GM23338 (cell line): ENCODE measurements at regions not wholly inside any gene's neighbourhood (a gene's known extent, or its start where the extent isn't known, plus 50 kb on each side); places are given as distances from the start of the nearest gene placed in this dataset.

Source experiments
- ATAC-seq: fragments of 200-7000 bp; cut with Tn5 transposase; 3 replicates; pipeline ENCODE4 v1.9.1; 2020
- DNase-seq: peaks from one replicate; pipeline ENCODE4 v3.0.0-alpha.2; 2015; ENCODE audit warnings: low spot score
- H2AFZ ChIP-seq: fragments of 200-600 bp; sonication (generic); 2 replicates; pipeline ENCODE4 v1.8.0; 2016; ENCODE audit warnings: antibody characterized with exemption, mild to moderate bottlenecking, moderate library complexity
- H3F3A ChIP-seq: fragments of 200-600 bp; sonication (generic); replicated peaks from 2 replicates; pipeline ENCODE4 v1.8.0; 2017; ENCODE audit warnings: antibody characterized with exemption, mixed run types, low read depth
- H3K27ac ChIP-seq: fragments of 200-600 bp; sonication (generic); 2 replicates; pipeline ENCODE4 v1.6.1; 2016; ENCODE audit warnings: low read depth
- H3K27me3 ChIP-seq: fragments of 200-600 bp; sonication (generic); 2 replicates; pipeline ENCODE4 v1.8.0; 2016; ENCODE audit warnings: mild to moderate bottlenecking, mixed run types, moderate library complexity; ENCODE audit not compliant: insufficient read depth
- H3K36me3 ChIP-seq: fragments of 200-600 bp; sonication (generic); 2 replicates; pipeline ENCODE4 v1.8.0; 2016; ENCODE audit warnings: mild to moderate bottlenecking; ENCODE audit not compliant: insufficient read depth
- H3K4me1 ChIP-seq: fragments of 200-600 bp; sonication (generic); 2 replicates; pipeline ENCODE4 v1.8.0; 2016; ENCODE audit warnings: mild to moderate bottlenecking, moderate library complexity; ENCODE audit not compliant: insufficient read depth
- H3K4me2 ChIP-seq: fragments of 200-600 bp; sonication (generic); 2 replicates; pipeline ENCODE4 v1.7.1; 2017; ENCODE audit warnings: mixed run types
- H3K4me3 ChIP-seq: fragments of 200-600 bp; sonication (generic); 2 replicates; pipeline ENCODE4 v1.6.1; 2016; ENCODE audit warnings: mixed run types
- H3K79me2 ChIP-seq: fragments of 200-600 bp; sonication (generic); replicated peaks from 2 replicates; pipeline ENCODE4 v1.8.0; 2017; ENCODE audit warnings: mild to moderate bottlenecking; ENCODE audit not compliant: insufficient read depth
- H3K9me2 ChIP-seq: fragments of 200-600 bp; sonication (generic); 2 replicates; pipeline ENCODE4 v1.8.0; 2017; ENCODE audit not compliant: insufficient read depth
- H4K20me1 ChIP-seq: fragments of 200-600 bp; sonication (generic); replicated peaks from 2 replicates; pipeline ENCODE4 v1.8.0; 2017; ENCODE audit warnings: mild to moderate bottlenecking; ENCODE audit not compliant: insufficient read depth
- H3K27ac Mint-ChIP-seq: 2 replicates; pipeline ENCODE4 v1.8.0; 2020; ENCODE audit warnings: inconsistent platforms, mild to moderate bottlenecking, moderate library complexity, mixed read lengths
- H3K27me3 Mint-ChIP-seq: 3 replicates; pipeline ENCODE4 v1.8.0; 2022; ENCODE audit warnings: low read depth, mild to moderate bottlenecking, moderate library complexity, mixed read lengths, inconsistent platforms; ENCODE audit not compliant: insufficient read depth, poor library complexity
- H3K36me3 Mint-ChIP-seq: 3 replicates; pipeline ENCODE4 v1.8.0; 2021; ENCODE audit warnings: low read depth, mild to moderate bottlenecking, inconsistent platforms, moderate library complexity, mixed read lengths
- H3K4me1 Mint-ChIP-seq: 3 replicates; pipeline ENCODE4 v1.8.0; 2020; ENCODE audit warnings: mild to moderate bottlenecking, inconsistent platforms, mixed read lengths
- H3K4me3 Mint-ChIP-seq: 3 replicates; pipeline ENCODE4 v1.8.0; 2021; ENCODE audit warnings: moderate library complexity, mild to moderate bottlenecking, inconsistent platforms, mixed read lengths
- H3K9me3 Mint-ChIP-seq: 3 replicates; pipeline ENCODE4 v1.8.0; 2020; ENCODE audit warnings: moderate library complexity, mild to moderate bottlenecking, inconsistent platforms, mixed read lengths
- CREB1 ChIP-seq: fragments of 250-450 bp; sonication (Bioruptor Pico); IDR thresholded peaks from 2 replicates; pipeline ENCODE4 v1.5.0; 2020; ENCODE audit warnings: low read depth, mild to moderate bottlenecking, moderate library complexity
- EZH2phosphoT487 ChIP-seq: fragments of 200-600 bp; sonication (generic); IDR thresholded peaks from one replicate; pipeline ENCODE4 v1.8.1; 2018; ENCODE audit warnings: antibody characterized with exemption; ENCODE audit not compliant: unreplicated experiment
- JUNB ChIP-seq: IDR thresholded peaks from one replicate; pipeline ENCODE4 v1.6.1; 2016; ENCODE audit warnings: antibody characterized with exemption; ENCODE audit not compliant: unreplicated experiment
- REST ChIP-seq: IDR thresholded peaks from one replicate; pipeline ENCODE4 v1.6.1; 2018; ENCODE audit warnings: antibody characterized with exemption; ENCODE audit not compliant: unreplicated experiment
- ZNF114 ChIP-seq: fragments of 250-450 bp; sonication (Bioruptor Pico); IDR thresholded peaks from 2 replicates; pipeline ENCODE4 v1.5.0; 2020; ENCODE audit warnings: mild to moderate bottlenecking, moderate library complexity
- ZNF331 ChIP-seq: fragments of 250-450 bp; sonication (Bioruptor Pico); IDR thresholded peaks from 2 replicates; pipeline ENCODE4 v1.5.0; 2020; ENCODE audit warnings: low read depth, mild to moderate bottlenecking, moderate library complexity
- TF ChIP-seq, protein P1 (sequence below): fragments of 250-450 bp; sonication (Bioruptor Pico); IDR thresholded peaks from 2 replicates; pipeline ENCODE4 v1.5.0; 2020; ENCODE audit warnings: mild to moderate bottlenecking, moderate library complexity

DNA sequence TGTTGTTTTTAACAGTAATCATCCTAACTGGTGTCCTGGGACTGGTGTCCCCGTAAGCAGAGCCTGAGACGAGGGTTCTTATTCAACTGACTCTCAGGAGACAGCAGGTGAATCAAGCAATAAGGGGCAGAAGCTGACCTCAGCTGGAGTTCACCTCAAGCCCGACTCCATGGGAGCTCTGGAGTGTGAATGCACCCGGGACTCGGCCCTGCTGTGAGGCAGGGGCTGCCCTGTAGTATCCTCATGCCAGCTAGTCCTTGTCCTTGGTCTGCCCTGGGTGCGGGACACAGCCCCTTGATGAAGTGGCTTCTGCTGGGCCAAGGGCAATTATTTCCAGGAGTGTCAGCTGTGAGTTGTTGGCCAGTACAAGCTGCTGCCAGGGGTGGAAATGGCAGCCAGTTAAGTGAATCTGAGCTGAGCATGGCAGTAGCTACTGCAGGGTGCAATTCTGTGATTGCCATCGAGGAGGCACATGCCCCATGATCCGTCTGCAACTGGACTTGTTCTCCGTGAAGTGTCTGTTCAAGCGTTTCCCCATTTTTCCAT lies 54.9 kb upstream of the OTOS start:
- TF ChIP-seq JUNB (no peak), REST (no peak), CREB1 (CRISPR knock-in tag) (no peak), EZH2phosphoT487 (no peak)
- Histone ChIP-seq H3K9me2 (no peaks in the 10 kb centered on the region), H3K27me3 (no peaks in the 10 kb centered on the region), H3K4me2 (no peak overlapping the region), H3F3A (no peaks in the 10 kb centered on the region), H3K4me3 (no peak overlapping the region), H3K36me3 (no peaks in the 10 kb centered on the region), H3K27ac (no peak overlapping the region), H3K4me1 (no peaks in the 10 kb centered on the region), H4K20me1 (no peaks in the 10 kb centered on the region), H3K79me2 (no peaks in the 10 kb centered on the region), H2AFZ (no peak overlapping the region)
- Mint-ChIP-seq H3K4me3 (no peak overlapping the region), H3K27ac (no peak overlapping the region), H3K9me3 (peaks cover 4% of the 10 kb centered on the region), H3K4me1 (peaks cover 10% of the 10 kb centered on the region), H3K27me3 (no peaks in the 10 kb centered on the region), H3K36me3 (no peaks in the 10 kb centered on the region)
- ATAC-seq: no peak
- no peak for DNase-seq

DNA sequence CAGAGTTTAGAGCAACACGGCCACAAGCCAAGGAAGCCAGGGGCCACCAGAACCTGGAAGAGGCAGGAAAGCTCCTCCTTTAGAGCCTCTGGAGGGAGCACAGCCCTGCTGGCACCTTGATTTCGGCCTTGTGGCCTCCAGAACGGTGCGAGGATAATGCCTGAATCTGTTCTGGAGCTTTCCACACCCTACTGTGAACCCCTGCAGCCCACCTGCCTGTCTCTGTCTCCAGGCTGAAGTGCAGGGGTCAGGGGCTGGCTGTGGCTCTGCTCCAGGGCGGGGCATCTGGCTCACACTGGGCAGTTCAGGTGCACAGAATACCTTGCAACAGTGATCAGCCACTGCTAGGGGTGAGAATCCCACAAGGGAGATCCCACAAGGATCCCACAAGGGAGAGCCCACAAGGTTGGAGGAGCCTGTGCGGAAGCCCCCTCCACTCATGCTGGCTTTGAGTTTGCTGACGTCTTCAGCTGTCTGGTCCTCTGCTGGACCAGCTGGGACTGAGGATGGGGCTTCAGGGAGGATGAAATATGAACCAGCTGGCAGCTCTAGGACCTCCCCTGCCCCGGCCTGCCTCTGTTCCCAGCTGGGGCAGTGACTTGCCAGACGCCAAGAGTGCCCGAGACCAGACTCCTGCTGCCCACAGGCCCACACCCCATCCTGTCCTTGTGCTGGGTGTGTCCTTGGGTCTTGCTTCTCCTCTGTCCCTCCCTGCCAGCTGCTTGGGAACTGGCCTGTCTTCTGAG lies 56.4 kb upstream of the OTOS start:
- Histone ChIP-seq H3K4me3 (no peak overlapping the region), H3K4me2 (no peak overlapping the region), H3F3A (no peaks in the 10 kb centered on the region), H3K27ac (no peak overlapping the region), H3K36me3 (no peaks in the 10 kb centered on the region), H3K79me2 (no peaks in the 10 kb centered on the region), H3K9me2 (no peaks in the 10 kb centered on the region), H3K27me3 (no peaks in the 10 kb centered on the region), H3K4me1 (no peaks in the 10 kb centered on the region), H2AFZ (no peak overlapping the region), H4K20me1 (no peaks in the 10 kb centered on the region)
- DNase-seq (no peak), ATAC-seq (no peak)
- Mint-ChIP-seq H3K27ac (no peak overlapping the region), H3K4me1 (peaks cover 10% of the 10 kb centered on the region), H3K36me3 (no peaks in the 10 kb centered on the region), H3K4me3 (no peak overlapping the region), H3K9me3 (peaks cover 4% of the 10 kb centered on the region), H3K27me3 (peaks cover 2% of the 10 kb centered on the region)
- TF ChIP-seq ZNF331 (CRISPR knock-in tag) (no peak), REST (no peak), ZNF114 (CRISPR knock-in tag) (no peak), CREB1 (CRISPR knock-in tag) (no peak)
- TF ChIP-seq, protein P1, sequence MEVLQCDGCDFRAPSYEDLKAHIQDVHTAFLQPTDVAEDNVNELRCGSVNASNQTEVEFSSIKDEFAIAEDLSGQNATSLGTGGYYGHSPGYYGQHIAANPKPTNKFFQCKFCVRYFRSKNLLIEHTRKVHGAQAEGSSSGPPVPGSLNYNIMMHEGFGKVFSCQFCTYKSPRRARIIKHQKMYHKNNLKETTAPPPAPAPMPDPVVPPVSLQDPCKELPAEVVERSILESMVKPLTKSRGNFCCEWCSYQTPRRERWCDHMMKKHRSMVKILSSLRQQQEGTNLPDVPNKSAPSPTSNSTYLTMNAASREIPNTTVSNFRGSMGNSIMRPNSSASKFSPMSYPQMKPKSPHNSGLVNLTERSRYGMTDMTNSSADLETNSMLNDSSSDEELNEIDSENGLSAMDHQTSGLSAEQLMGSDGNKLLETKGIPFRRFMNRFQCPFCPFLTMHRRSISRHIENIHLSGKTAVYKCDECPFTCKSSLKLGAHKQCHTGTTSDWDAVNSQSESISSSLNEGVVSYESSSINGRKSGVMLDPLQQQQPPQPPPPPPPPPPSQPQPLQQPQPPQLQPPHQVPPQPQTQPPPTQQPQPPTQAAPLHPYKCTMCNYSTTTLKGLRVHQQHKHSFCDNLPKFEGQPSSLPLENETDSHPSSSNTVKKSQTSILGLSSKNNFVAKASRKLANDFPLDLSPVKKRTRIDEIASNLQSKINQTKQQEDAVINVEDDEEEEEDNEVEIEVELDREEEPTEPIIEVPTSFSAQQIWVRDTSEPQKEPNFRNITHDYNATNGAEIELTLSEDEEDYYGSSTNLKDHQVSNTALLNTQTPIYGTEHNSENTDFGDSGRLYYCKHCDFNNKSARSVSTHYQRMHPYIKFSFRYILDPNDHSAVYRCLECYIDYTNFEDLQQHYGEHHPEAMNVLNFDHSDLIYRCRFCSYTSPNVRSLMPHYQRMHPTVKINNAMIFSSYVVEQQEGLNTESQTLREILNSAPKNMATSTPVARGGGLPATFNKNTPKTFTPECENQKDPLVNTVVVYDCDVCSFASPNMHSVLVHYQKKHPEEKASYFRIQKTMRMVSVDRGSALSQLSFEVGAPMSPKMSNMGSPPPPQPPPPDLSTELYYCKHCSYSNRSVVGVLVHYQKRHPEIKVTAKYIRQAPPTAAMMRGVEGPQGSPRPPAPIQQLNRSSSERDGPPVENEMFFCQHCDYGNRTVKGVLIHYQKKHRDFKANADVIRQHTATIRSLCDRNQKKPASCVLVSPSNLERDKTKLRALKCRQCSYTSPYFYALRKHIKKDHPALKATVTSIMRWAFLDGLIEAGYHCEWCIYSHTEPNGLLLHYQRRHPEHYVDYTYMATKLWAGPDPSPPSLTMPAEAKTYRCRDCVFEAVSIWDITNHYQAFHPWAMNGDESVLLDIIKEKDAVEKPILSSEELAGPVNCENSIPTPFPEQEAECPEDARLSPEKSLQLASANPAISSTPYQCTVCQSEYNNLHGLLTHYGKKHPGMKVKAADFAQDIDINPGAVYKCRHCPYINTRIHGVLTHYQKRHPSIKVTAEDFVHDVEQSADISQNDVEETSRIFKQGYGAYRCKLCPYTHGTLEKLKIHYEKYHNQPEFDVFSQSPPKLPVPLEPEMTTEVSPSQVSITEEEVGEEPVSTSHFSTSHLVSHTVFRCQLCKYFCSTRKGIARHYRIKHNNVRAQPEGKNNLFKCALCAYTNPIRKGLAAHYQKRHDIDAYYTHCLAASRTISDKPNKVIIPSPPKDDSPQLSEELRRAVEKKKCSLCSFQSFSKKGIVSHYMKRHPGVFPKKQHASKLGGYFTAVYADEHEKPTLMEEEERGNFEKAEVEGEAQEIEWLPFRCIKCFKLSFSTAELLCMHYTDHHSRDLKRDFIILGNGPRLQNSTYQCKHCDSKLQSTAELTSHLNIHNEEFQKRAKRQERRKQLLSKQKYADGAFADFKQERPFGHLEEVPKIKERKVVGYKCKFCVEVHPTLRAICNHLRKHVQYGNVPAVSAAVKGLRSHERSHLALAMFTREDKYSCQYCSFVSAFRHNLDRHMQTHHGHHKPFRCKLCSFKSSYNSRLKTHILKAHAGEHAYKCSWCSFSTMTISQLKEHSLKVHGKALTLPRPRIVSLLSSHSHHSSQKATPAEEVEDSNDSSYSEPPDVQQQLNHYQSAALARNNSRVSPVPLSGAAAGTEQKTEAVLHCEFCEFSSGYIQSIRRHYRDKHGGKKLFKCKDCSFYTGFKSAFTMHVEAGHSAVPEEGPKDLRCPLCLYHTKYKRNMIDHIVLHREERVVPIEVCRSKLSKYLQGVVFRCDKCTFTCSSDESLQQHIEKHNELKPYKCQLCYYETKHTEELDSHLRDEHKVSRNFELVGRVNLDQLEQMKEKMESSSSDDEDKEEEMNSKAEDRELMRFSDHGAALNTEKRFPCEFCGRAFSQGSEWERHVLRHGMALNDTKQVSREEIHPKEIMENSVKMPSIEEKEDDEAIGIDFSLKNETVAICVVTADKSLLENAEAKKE (CRISPR knock-in tag): no peak
